Activated naive CD4-positive, alpha-beta T cell (primary cell): ENCODE measurements at regions not wholly inside any gene's neighbourhood (a gene's known extent, or its start where the extent isn't known, plus 50 kb on each side); places are given as distances from the start of the nearest gene placed in this dataset.

Experiments used
- DNase-seq, 4 experiments: peaks; one replicate each; lab custom pipeline; 2025; lab: John Stamatoyannopoulos, UW

- no peak for DNase-seq
These were observed 163.3 kb downstream of the MACROH2A1 start for GRCh38 chr5:135235551-135236227.

- no peak for DNase-seq
These were observed 164.2 kb downstream of the MACROH2A1 start for GRCh38 chr5:135234666-135235401.

- no peak for DNase-seq
These were observed 164.8 kb downstream of the MACROH2A1 start for GRCh38 chr5:135234242-135234641.

- DNase-seq = no peak
These were observed 165.6 kb downstream of the MACROH2A1 start for GRCh38 chr5:135233477-135233876.

GRCh38 chr5:135232958-135233357 is 166.1 kb downstream of the MACROH2A1 start:
- no peak for DNase-seq

GRCh38 chr5:135231289-135231688 is 167.7 kb downstream of the MACROH2A1 start:
- no peak for DNase-seq

GRCh38 chr5:135230251-135230925 is 168.6 kb downstream of the MACROH2A1 start:
- DNase-seq = no peak

GRCh38 chr5:135229679-135230132 is 169.3 kb downstream of the MACROH2A1 start:
- DNase-seq = no peak

- no peak for DNase-seq
These were observed 169.9 kb downstream of the MACROH2A1 start for GRCh38 chr5:135229122-135229521.

- DNase-seq = no peak
These were observed 170.8 kb downstream of the MACROH2A1 start for GRCh38 chr5:135228222-135228621.

GRCh38 chr5:135227064-135228022 is 171.7 kb downstream of the MACROH2A1 start:
- no peak for DNase-seq

GRCh38 chr5:135225856-135226560 is 173.0 kb downstream of the MACROH2A1 start:
- no peak for DNase-seq

GRCh38 chr5:135223891-135224625 is 175.0 kb downstream of the MACROH2A1 start:
- no peak for DNase-seq

- no peak for DNase-seq
These were observed 175.6 kb downstream of the MACROH2A1 start for GRCh38 chr5:135223404-135223803.

GRCh38 chr5:135222771-135223170 is 176.3 kb downstream of the MACROH2A1 start:
- no peak for DNase-seq

- DNase-seq = no peak
These were observed 176.8 kb downstream of the MACROH2A1 start for GRCh38 chr5:135222171-135222681.

GRCh38 chr5:135221696-135222095 is 177.3 kb downstream of the MACROH2A1 start:
- DNase-seq = no peak

- no peak for DNase-seq
These were observed 177.9 kb downstream of the MACROH2A1 start for GRCh38 chr5:135221187-135221473.

- DNase-seq = no peak
These were observed 178.4 kb downstream of the MACROH2A1 start for GRCh38 chr5:135220394-135221186.

GRCh38 chr5:135219868-135220267 is 179.2 kb downstream of the MACROH2A1 start:
- DNase-seq = no peak
